HCT116 (cell line): ENCODE measurements at regions not wholly inside any gene's neighbourhood (a gene's known extent, or its start where the extent isn't known, plus 50 kb on each side); places are given as distances from the start of the nearest gene placed in this dataset.

Experiments used
- RAD21 ChIP-seq: IDR thresholded peaks from 2 replicates; pipeline ENCODE4 v1.6.1; 2012; ENCODE audit warnings: low read depth, mild to moderate bottlenecking
- ZFX ChIP-seq: fragments of 450-650 bp; IDR thresholded peaks from 2 replicates; pipeline ENCODE4 v1.6.1; 2017
- TF ChIP-seq, protein P1 (sequence below), 3 experiments: fragments of 200-600 bp in 1 of 3; sonication (generic) in 1 of 3; IDR thresholded peaks in 2 of 3; conservative IDR thresholded peaks in 1 of 3; 2 replicates each; pipeline ENCODE4 v1.5.1; 2012 to 2017; ENCODE audit warnings: low read depth in 2 of 3, low read length in 2 of 3, antibody characterized with exemption in 1 of 3, borderline replicate concordance in 1 of 3, control low read depth in 1 of 3, mild to moderate bottlenecking in 1 of 3, mixed read lengths in 1 of 3, mixed run types in 1 of 3, moderate library complexity in 1 of 3; ENCODE audit not compliant: insufficient read depth in 1 of 3
- TF ChIP-seq, protein P2 (sequence below): IDR thresholded peaks from 2 replicates; pipeline ENCODE4 v1.6.1; 2012

DNA sequence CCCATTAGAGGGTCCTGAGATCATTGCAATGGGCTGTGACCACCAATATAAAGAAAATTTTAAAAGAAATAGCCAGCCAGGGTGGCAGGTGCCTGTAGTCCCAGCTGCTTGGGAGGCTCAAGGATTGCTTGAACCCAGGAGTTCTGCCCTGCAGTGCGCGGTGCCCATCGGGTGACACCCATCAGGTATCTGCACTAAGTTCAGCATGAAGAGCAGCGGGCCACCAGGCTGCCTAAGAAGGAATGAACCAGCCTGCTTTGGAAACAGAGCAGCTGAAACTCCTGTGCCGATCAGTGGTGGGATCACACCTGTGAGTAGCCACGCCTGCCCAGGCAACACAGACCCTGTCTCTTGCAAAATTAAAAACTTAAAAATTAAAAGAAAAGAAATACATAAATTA lies 102.5 kb upstream of the FOXC1 start:
- TF ChIP-seq, protein P1, sequence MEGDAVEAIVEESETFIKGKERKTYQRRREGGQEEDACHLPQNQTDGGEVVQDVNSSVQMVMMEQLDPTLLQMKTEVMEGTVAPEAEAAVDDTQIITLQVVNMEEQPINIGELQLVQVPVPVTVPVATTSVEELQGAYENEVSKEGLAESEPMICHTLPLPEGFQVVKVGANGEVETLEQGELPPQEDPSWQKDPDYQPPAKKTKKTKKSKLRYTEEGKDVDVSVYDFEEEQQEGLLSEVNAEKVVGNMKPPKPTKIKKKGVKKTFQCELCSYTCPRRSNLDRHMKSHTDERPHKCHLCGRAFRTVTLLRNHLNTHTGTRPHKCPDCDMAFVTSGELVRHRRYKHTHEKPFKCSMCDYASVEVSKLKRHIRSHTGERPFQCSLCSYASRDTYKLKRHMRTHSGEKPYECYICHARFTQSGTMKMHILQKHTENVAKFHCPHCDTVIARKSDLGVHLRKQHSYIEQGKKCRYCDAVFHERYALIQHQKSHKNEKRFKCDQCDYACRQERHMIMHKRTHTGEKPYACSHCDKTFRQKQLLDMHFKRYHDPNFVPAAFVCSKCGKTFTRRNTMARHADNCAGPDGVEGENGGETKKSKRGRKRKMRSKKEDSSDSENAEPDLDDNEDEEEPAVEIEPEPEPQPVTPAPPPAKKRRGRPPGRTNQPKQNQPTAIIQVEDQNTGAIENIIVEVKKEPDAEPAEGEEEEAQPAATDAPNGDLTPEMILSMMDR (IDR thresholded peaks at IDR 0.05 in 2 of 3, conservative IDR thresholded peaks at IDR 0.05 in 1 of 3; ENCODE audit: borderline replicate concordance in 1 of 3, insufficient read depth in 1 of 3, low read depth in 2 of 3, low read length in 2 of 3) = no peak
- TF ChIP-seq, protein P2, sequence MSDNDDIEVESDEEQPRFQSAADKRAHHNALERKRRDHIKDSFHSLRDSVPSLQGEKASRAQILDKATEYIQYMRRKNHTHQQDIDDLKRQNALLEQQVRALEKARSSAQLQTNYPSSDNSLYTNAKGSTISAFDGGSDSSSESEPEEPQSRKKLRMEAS = no peak
- TF ChIP-seq RAD21 (no peak), ZFX (no peak)
